NB4 (cell line): ENCODE measurements at regions not wholly inside any gene's neighbourhood (a gene's known extent, or its start where the extent isn't known, plus 50 kb on each side); places are given as distances from the start of the nearest gene placed in this dataset.

Source experiments
- MAX ChIP-seq: IDR thresholded peaks from 2 replicates; pipeline ENCODE4 v1.6.1; 2011; ENCODE audit warnings: low read depth, low read length
- MYC ChIP-seq: IDR thresholded peaks from 2 replicates; pipeline ENCODE4 v1.6.1; 2011; ENCODE audit warnings: low read depth, low read length
- POLR2A ChIP-seq: IDR thresholded peaks from 2 replicates; pipeline ENCODE4 v1.6.1; 2011; ENCODE audit warnings: mild to moderate bottlenecking; ENCODE audit not compliant: insufficient read length; ENCODE audit errors: extremely low read depth
- TF ChIP-seq, protein P1 (sequence below): IDR thresholded peaks from one replicate; pipeline ENCODE4 v1.5.1; 2012; ENCODE audit warnings: low read depth, low read length

DNA sequence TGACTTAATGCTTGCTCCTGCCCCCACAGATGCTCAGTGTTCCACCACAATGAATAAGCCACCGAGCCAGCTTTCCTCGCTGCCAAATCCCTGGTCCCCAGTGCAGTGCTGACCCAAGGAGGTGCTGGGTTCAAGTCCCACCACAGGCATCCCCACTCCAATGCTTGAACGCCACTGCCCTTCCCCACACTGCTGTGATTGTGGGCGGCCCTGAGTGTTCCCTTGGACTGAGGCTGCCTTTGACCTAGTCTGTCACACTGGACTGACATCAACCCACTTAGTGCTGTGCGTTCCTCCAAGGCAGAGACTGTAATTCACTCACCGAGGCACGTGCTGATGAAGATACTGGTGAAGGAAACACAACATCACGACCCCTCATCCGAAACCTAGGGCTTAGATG is 83.4 kb upstream of the TMCC3 start:
- TF ChIP-seq POLR2A (no peak), MYC (no peak), MAX (no peak)
- TF ChIP-seq, protein P1, sequence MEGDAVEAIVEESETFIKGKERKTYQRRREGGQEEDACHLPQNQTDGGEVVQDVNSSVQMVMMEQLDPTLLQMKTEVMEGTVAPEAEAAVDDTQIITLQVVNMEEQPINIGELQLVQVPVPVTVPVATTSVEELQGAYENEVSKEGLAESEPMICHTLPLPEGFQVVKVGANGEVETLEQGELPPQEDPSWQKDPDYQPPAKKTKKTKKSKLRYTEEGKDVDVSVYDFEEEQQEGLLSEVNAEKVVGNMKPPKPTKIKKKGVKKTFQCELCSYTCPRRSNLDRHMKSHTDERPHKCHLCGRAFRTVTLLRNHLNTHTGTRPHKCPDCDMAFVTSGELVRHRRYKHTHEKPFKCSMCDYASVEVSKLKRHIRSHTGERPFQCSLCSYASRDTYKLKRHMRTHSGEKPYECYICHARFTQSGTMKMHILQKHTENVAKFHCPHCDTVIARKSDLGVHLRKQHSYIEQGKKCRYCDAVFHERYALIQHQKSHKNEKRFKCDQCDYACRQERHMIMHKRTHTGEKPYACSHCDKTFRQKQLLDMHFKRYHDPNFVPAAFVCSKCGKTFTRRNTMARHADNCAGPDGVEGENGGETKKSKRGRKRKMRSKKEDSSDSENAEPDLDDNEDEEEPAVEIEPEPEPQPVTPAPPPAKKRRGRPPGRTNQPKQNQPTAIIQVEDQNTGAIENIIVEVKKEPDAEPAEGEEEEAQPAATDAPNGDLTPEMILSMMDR: no peak
